Testis (tissue), 2 donors: ENCODE measurements at regions not wholly inside any gene's neighbourhood (a gene's known extent, or its start where the extent isn't known, plus 50 kb on each side); places are given as distances from the start of the nearest gene placed in this dataset.

ENCODE experiments used
- DNase-seq: peaks from one replicate; pipeline ENCODE4 v3.0.0-alpha.2; 2019
- H3K27ac ChIP-seq, 2 donors: fragments of 200-600 bp; sonication (generic); one replicate each; pipeline ENCODE4 v1.5.1; 2019
- H3K27me3 ChIP-seq: fragments of 200-600 bp; sonication (generic); one replicate; pipeline ENCODE4 v1.5.1; 2019
- H3K36me3 ChIP-seq: fragments of 200-600 bp; sonication (generic); one replicate; pipeline ENCODE4 v1.5.1; 2017; ENCODE audit warnings: low read depth; ENCODE audit errors: missing control alignments
- H3K4me1 ChIP-seq: fragments of 200-600 bp; sonication (generic); one replicate; pipeline ENCODE4 v1.5.1; 2019
- H3K4me3 ChIP-seq, 2 donors: fragments of 200-600 bp; sonication (generic); one replicate each; pipeline ENCODE4 v1.5.1; 2017 to 2019
- H3K9me3 ChIP-seq: fragments of 200-600 bp; sonication (generic); one replicate; pipeline ENCODE4 v1.5.1; 2017
- POLR2A ChIP-seq: fragments of 450-650 bp; IDR thresholded peaks from one replicate; pipeline ENCODE4 v1.6.1; 2017; ENCODE audit warnings: antibody characterized with exemption, mild to moderate bottlenecking, moderate library complexity
- WGBS, 2 donors: methylation state at CpG; one replicate each; pipeline ENCODE4 v1.1.5; 2018; 5-methylcytosine and 5-hydroxymethylcytosine counted together
- intact Hi-C: fragments of 100-400 bp; cut with DNase I; formaldehyde crosslinking; loops from one replicate; pipeline ENCODE4 v1.15.1; 2023; ENCODE audit warnings: low total_unique reads
- TF ChIP-seq, protein P1 (sequence below), 3 experiments: fragments of 450-650 bp in 2 of 3; fragments of 200-600 bp in 1 of 3; sonication (generic) in 1 of 3; IDR thresholded peaks; one replicate each; pipeline ENCODE4 v1.5.1; 2016 to 2019; ENCODE audit warnings: antibody characterized with exemption in 3 of 3, mild to moderate bottlenecking in 2 of 3, moderate library complexity in 1 of 3

DNA sequence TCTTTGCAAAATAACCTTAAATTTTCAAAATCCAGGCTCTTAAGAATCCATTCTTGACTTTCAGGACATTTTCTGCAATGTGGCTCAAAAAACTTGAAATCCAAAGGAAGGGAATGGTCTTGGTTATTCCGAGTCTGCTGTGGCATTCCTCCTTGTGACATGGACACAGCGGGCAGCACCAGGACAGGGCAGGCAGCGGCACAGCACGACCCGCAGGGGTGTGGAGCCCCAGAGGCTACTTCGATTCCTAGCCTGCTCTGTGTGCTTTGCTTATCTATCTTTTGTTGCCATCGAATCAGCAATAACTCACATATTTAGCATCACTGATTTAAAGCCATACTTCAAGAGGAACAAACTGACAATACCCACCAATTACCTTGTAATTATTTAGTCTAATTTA is 420.2 kb upstream of the IRX1 start:
- Histone ChIP-seq H3K27me3 (no peaks in the 10 kb centered on the region), H3K27ac (no peak overlapping the region), H3K4me1 (no peaks in the 10 kb centered on the region), H3K9me3 (no peaks in the 10 kb centered on the region), H3K36me3 (no peaks in the 10 kb centered on the region), H3K4me3 (no peak overlapping the region)
- DNase-seq = no peak
- TF ChIP-seq, protein P1, sequence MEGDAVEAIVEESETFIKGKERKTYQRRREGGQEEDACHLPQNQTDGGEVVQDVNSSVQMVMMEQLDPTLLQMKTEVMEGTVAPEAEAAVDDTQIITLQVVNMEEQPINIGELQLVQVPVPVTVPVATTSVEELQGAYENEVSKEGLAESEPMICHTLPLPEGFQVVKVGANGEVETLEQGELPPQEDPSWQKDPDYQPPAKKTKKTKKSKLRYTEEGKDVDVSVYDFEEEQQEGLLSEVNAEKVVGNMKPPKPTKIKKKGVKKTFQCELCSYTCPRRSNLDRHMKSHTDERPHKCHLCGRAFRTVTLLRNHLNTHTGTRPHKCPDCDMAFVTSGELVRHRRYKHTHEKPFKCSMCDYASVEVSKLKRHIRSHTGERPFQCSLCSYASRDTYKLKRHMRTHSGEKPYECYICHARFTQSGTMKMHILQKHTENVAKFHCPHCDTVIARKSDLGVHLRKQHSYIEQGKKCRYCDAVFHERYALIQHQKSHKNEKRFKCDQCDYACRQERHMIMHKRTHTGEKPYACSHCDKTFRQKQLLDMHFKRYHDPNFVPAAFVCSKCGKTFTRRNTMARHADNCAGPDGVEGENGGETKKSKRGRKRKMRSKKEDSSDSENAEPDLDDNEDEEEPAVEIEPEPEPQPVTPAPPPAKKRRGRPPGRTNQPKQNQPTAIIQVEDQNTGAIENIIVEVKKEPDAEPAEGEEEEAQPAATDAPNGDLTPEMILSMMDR (IDR thresholded peaks at IDR 0.05) = no peak
- TF ChIP-seq POLR2A = no peak
- WGBS, 2 donors = 82 to 85% methylated on average over 7 of the region's 7 CpGs
- intact Hi-C loops = no loop called here

DNA sequence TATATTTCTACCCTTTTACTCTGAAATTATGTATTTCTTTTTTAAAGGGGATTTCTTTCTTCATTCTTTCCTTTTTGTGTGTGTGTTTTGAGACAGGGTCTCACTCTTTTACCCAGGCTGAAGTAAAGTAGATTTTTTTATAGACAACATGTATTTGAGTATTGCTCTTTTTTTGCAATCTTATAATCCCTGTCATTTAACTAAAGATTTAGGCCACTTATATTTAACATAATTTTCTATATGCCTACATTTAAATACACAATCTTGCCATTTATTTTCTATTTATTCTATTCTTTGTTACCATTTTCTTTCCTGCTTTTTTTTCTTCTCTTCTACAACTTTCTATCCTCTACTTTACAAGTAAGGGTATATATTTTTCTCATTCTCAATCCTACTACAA is 416.0 kb upstream of the IRX2 start:
- Histone ChIP-seq H3K9me3 (no peaks in the 10 kb centered on the region), H3K36me3 (no peaks in the 10 kb centered on the region), H3K27ac (no peak overlapping the region), H3K4me1 (no peaks in the 10 kb centered on the region), H3K4me3 (no peak overlapping the region), H3K27me3 (no peaks in the 10 kb centered on the region)
- TF ChIP-seq, protein P1 (IDR thresholded peaks at IDR 0.05) = no peak
- no peak for TF ChIP-seq POLR2A
- intact Hi-C loops = no loop called here
- no peak for DNase-seq

DNA sequence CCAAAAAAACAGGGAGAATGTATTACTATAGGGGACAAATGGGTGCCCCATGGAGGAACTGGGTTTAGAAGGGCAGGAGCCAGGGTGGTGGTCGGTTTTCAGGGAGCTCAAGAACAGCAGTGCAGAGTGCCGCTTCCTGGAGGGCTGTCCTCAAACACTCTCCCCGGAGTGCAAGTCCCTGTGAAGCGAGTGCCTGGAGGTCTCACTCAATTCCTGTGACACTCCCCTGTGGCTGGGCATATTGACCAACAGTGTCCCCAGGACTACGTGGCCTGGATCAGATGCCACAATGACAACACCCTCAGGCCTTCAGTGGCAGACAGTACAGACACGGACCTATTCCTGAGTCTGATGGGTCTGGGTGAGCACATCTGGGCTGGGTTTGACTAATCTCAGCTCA is 412.1 kb upstream of the IRX2 start:
- Histone ChIP-seq H3K4me1 (no peaks in the 10 kb centered on the region), H3K27ac (no peak overlapping the region), H3K9me3 (no peaks in the 10 kb centered on the region), H3K4me3 (no peak overlapping the region), H3K36me3 (no peaks in the 10 kb centered on the region), H3K27me3 (no peaks in the 10 kb centered on the region)
- 78 to 81% methylated on average over 6 of the region's 6 CpGs for WGBS, 2 donors
- no peak for DNase-seq
- intact Hi-C loops = no loop called here
- no peak for TF ChIP-seq POLR2A
- TF ChIP-seq, protein P1 (IDR thresholded peaks at IDR 0.05) = no peak

DNA sequence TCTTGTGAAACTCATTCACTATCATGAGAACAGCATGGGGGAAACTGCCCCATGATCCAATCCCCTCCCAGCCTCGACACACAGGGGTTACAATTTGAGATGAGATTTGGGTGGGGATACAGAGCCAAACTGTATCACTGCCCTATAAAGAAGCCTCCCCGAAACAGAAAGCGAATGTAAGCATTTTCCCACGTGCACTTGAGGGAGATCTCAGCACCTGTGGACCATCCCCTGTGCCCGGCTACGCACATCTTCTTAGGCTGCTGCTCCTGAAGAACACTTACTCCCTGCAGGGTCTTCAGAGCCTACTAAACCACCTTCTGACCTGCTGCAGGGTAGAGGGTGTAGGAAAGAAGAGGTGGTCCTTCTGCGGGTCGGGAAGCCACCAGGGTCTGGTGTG is 410.2 kb upstream of the IRX2 start:
- Histone ChIP-seq H3K27me3 (no peaks in the 10 kb centered on the region), H3K36me3 (no peaks in the 10 kb centered on the region), H3K4me3 (no peak overlapping the region), H3K4me1 (no peaks in the 10 kb centered on the region), H3K9me3 (no peaks in the 10 kb centered on the region), H3K27ac (no peak overlapping the region)
- intact Hi-C loops = no loop called here
- TF ChIP-seq POLR2A = no peak
- TF ChIP-seq, protein P1 (IDR thresholded peaks at IDR 0.05) = no peak
- WGBS, 2 donors = 61 to 73% methylated on average over 6 to 8 of the region's 8 CpGs
- no peak for DNase-seq

DNA sequence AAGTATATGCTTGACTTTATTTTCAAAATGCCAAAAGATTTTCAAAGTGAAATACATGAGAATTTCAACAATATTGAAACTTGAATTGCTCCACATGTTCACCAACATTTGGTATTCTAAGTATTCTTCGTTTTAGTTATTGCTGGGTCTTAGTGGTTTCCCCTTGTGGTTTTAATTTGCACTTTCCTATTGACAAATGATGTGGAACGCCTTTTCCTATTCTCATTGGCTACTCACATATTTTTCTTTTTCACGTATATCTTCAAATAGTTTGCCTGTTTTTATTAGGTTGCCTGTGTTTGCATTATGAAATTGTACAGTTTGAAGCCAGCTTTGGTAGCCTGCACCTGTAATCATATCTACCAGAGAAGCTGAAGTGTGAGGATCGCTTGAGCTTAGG is 405.7 kb upstream of the IRX2 start:
- no peak overlapping the region for H3K4me3 ChIP-seq
- no peak overlapping the region for H3K27ac ChIP-seq
- 62 to 64% methylated on average over 4 of the region's 4 CpGs for whole genome bisulfite sequencing, 2 donors
- H3K36me3 ChIP-seq = no peaks in the 10 kb centered on the region
- no peaks in the 10 kb centered on the region for H3K27me3 ChIP-seq
- no peak for DNase-seq
- intact Hi-C loops = no loop called here
- H3K9me3 ChIP-seq = no peaks in the 10 kb centered on the region
- H3K4me1 ChIP-seq = no peaks in the 10 kb centered on the region
- TF ChIP-seq, protein P1 (IDR thresholded peaks at IDR 0.05) = no peak
- no peak for TF ChIP-seq POLR2A
